Activated naive CD4-positive, alpha-beta T cell (primary cell): ENCODE measurements at regions not wholly inside any gene's neighbourhood (a gene's known extent, or its start where the extent isn't known, plus 50 kb on each side); places are given as distances from the start of the nearest gene placed in this dataset.

Experiments
- DNase-seq, 4 experiments: peaks; one replicate each; lab custom pipeline; 2025; lab: John Stamatoyannopoulos, UW

DNA sequence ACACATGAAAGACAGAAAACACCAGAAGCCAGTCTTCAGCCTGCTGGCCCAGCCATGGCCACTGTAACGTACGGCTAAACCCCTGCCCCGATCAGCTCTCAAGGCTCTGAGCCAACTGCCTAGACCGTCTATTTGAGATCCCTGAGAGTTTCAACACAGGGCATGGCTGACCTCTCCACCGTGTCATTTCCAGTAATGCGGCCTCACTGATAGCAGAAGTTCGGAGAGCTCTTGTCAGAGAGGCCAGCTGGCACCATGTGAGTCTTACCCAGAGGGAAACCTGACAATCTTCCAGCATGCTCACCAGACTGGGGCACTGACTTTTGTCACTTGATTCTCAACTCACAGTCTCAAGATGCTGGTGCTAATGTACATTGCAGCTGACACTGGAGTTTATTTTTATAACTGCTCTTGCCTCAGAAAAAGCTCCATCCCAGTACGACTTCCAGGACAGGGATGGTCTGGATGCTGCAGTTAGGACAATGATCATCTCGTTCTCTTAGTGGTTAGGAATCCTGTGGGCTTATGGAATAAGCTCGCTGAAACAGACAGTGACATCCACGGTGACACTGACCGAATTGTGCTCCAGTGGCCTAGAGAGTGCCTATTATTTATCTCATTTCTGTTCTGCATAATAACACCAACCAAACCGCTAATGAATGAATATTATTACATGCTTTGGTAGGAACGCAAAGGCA, 372.7 kb downstream of the ICE1 start:
- no peak for DNase-seq

DNA sequence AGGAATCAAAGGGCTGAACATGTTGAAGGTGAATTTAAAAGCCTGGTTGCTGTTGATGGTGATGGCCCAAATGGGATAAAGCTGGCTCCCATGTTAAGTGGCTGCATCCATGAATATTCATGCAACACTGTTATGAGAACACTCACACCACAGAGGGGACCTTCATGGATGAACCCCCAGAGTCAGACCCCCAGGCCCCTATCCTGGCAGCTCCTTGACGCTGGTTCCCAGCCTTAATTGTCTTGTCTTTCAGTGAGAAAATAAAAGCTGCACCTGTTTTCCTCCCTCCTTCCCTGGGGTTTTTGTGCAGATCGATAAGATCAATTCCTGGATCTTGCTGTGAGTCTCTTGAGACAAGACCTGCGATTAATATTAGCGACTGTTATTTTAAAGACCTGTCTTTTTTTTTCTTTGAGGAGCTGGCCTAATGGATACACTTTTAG, 371.7 kb downstream of the ICE1 start:
- no peak for DNase-seq

DNA sequence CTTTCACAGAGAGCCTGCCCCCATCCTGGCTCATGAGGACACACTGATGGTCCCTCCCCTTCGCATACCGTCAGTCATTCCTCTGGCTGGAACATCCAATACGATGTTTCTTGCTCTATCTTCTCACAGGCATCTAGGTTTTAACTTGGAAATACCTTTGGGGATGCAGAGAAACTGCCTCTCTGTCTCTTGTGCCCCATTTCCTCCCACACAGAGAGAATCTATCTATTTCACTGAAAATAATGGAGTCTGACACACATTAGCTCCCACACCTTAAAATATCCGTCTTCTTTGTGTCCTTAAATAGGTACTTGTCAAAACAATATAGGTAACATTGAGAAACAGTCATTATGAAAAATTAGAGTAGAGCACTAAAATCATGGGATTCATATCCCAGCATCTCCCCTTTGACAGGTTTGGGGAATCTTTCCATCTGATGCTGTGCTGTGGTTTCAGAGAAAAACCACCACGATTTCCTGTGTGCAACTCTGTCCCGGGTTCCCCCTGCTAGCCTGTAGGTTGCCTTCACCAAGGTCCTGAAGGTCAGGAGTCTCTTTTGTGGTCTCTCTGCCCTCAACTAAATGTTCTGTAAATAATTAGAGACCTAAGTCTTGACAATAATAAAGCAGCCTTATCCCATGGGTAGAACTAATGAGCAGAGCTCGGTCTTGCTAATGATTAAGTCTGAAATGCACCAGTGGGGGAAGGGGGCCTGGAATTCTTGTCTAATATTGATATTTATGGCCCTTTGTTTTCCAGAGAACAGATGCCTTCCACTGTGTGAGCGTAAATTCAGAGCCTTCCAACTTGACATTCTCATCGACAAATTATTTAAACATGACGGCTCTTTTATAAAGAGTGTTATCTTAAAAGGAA, 371.0 kb downstream of the ICE1 start:
- no peak for DNase-seq

DNA sequence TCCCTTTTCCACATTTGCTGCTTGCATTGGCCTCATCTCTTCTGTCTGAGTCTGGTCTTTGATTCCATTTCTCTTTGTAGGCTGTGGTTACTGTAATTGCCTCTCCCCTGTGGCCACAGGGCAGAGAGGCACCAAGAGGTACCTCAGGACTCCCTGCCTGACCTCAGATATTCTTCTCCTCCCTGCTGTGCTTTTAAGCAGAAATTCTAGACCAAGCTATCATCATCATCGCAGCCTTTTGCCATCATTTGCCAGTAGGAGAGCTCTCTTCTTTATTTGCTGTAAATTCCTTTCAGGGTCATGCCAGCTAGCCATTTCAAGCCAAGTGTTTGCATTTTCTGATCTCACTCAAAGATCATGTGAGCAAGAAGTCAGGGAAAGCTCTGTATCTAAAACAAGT, 369.6 kb downstream of the ICE1 start:
- no peak for DNase-seq

DNA sequence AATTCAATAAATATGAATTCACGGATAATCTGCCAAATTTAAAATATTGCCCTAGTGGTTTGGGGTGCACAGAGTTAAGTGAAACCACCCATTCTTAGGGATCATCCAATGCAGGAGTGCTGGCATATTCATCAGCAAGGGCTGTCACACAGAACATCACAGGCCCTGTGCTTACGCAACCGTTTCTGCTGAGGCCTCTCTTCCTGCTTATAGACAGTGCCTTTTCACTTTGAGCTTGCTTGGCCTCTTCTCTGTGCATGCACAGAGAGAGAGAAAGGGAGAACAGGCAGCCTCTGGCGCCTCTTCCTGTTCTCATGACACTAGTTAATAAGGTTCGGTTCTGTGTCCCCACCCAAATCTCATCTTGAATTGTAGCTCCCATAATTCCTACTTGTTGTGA, 366.3 kb downstream of the ICE1 start:
- no peak for DNase-seq

DNA sequence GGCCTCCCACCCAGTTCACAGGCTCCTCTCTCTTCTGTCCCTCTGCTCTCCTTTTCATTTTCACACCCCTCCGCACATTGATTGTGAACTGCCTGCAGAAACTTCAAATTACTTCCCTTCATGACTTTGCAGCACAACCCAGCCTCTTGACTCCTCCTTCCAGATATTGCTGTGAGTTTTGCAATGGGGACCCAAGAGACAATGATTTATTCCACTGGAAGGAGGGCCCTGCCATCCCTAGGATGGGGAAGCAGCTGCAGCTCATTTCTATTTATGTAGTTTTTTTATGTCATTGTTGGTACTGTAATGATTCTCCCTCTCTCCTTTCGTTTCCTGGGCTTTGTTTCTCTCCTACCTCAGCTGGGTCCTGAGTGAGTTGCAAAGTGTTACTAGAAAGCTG, 364.9 kb downstream of the ICE1 start:
- no peak for DNase-seq

DNA sequence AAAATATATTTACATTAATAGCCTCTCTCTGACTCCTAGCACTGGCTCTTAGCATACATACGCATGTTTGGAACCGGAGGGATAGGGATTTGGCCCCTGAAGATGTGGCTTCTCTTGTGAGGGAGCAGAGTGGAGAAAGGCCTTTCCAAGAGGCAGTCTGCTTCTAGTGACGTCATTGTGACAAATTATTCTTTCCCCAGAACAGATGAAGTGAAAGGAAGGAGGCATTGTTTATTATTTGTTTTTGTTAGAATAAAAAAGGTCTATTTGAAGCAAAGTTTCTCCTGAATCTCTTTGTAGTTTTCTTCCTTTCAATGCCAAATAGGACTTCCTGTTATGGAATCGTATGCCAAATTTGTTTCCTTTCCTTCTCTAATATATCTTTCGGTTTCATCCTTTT, 361.6 kb downstream of the ICE1 start:
- no peak for DNase-seq

DNA sequence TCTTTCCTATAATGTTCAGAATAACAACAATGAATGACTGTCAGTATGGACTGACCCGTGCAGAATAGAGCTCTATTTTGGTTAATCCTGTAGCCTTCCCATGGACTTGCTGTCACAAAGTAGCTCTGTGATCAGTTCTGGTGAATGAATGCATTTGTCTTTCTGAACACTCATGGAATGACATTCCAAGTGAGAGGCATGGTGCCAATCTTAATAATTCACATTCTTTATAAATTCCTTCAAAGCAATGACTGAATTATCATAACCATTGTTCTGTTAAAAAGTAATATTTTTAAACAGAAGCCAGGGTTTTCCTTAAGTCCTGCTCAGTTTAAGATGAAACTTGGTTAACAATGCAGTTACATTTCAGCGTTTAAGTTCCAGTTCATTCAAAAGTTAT, 360.5 kb downstream of the ICE1 start:
- DNase-seq, result no peak

DNA sequence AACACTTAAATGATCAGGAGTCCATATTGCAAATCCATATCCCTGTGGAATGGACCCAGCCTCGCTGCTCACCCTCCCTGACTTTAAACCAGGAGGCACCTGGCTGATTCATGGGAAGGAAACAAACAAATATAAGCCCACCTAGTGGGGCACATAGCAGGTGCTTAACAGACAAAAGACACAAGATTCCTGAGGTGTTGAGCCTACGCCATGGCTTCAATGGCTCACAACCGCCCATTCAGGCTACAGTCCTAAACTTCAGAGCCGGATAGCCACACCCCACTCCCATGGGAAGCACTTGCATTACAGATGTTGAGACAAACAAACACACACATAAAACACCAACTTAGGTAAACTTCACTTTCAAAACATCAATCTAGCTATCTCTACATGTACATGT, 359.9 kb downstream of the ICE1 start:
- no peak for DNase-seq

DNA sequence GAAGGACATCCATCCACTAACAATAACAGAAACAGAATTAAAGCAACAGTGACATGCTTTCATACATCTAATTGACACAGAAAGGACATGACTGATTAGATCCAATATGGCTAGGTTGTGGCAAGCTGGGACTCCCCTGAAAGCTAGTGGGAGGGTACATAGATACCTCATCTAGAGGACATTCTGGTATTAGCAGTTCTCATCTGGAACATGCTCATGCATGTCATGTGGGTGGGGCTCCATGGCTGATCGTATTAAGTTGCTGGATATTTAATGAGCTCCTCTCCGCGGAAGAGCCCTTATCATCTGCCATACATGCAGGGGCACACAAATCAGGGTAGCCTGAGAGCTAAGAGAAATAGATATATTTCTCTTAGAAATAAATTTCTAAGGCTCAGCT, 358.9 kb downstream of the ICE1 start:
- DNase-seq, result no peak

DNA sequence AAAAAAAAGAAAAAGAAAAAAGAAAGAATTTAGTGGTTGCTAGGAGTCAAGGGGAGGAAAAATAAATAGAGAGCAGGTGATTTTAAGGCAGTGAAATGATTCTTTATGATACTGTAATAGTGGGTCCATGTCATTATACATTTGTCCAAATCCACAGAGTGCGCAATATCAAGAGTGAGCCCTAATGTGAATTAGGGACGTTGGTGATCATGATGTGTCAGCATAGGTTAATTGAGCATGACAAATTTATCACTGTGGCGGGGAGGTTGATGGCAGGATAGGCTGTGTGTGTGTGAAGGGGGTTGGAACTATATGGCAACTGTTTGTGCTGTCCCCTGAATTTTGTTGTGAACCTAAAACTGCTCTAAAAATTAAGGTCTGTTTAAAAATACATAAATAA, 357.8 kb downstream of the ICE1 start:
- DNase-seq, result no peak

DNA sequence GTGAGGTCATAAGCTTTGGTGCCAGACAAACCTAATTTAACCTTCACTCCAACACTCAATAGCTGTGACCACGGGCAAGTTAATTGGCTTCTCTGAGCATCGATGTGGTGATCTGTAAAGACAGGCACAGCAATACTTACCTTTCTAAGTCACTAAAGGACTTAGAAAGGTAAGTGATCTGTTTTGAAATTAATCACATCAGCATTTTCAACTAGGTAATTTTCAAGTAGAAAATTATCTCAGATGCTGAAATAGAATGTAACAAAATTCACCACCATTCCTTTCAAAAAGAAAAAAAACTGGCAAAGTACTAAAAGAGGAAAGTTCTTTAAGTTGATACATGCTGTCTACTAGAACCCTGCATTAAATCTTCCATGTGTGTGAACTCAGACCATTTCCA, 354.5 kb downstream of the ICE1 start:
- no peak for DNase-seq

DNA sequence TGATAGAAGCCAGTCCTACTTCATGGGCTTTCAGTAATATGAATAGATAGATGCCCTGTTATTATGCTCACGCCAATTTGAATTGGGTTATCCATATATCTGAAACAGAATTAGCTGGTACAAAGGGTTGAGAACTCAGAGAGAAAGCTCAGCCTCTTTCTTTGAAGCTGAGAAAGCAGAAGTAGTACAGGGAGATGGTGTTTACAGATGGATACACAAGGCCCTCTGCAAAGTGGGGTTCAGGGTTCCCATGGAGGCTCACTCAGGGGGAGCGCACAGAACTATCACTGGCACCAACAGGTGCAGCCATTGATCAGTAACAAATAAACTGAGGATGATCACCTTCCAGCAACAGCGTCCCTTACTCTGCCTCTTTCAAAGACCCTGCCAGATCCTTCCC, 349.7 kb downstream of the ICE1 start:
- DNase-seq, result no peak

DNA sequence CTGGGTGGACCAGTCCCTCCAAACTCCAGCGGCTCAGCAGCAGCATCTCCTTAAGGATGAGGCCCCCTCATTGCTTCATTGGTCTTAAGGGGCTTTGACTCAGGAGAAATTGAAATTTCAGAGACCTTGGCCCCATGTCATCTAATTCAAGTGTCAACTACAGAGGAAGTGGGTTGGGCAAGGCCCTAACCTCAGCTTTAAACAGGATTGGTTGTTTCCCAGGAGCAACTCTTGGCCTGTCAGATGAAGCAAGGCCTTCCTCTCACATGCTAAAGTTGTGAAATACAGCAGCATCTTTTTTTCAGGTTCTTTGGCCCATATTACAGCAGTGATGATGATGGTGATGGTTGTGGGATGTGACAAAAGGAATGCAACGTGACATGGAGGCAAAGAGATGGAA, 348.3 kb downstream of the ICE1 start:
- DNase-seq, result no peak

DNA sequence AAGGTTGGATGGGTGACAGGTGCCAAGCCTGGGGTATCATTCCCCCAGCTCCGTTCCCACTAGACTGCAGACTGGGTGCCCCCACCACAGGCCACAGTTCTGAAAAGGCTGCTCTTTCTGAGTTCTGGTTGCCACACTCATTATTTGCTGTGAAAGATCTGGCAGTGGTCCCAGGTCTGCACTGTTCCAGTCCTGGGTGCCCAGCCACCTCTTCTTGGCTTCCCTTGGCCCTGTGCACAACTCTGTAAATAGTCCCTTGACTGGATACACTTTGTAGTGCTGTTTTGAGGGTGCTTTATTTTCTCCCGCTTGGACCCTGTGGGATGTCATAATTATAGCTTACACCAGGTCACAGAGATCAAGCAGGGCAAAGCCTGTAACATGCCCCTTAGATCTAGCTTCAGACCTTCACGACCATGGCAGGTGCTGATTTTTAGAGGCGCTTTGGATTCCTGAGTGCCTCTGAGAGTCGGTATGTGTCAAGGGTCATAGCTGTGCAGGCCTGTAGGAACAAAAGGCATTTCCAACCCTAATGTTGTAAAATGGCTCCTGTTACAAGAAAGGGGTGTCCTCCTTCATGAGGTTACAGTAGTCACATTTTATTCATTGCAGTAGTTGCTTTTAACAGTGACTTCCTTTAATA, 344.9 kb downstream of the ICE1 start:
- DNase-seq, result no peak

DNA sequence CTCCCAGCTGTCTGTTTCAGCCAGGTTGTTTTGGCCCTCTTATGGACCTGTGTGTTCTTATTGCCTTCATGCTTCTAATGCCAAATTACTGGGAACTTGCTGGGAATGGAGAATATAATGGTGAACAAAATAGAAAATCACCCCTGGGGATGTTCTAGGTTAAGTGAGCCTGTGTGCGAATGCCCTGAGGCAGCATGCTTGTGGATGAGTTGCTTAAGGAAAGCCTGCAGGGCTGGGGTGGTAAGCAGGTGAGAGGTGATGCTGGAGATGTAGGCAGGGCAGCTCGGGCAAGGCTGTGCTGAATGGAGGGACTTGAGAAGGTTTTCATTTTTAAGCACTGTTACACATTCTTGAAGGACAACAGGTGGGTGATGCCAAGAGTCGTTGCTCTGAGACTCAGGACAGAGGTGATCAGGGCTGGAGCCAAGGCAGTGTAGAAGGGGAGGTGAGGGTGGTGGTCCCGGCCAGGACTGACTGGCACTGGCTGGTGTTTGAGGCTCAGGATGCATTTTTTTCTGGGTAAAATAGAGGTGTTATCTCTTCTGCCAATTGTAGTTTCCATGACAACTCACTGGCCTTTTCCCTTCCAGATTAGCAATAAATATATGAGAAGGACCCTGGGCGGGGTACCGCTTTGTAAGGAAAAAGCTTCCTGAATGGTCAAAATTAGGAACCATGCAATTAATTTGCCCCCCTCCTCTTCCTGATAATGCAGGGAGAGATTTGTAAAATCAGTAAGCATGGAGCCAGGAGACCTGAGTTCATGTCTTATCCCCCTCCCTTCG, 342.8 kb downstream of the ICE1 start:
- no peak for DNase-seq

DNA sequence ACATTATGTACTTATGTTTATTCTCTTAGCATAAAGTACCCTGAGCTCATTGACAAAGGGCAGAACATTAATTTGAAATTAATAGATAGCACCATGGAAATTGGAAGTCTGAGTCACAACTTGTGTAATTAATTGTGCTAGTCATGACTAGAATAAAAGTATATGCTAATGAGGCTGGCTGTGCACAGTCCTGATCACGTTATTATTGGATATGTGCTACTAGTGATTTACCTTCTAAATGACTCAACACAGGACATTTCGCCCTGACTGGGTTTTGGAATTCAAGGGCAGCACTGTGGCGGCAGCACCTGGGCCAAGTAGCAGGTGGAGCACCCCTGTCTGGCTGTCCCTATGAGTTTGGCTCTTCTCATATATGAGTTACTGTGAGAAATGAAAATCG, 341.8 kb downstream of the ICE1 start:
- no peak for DNase-seq

DNA sequence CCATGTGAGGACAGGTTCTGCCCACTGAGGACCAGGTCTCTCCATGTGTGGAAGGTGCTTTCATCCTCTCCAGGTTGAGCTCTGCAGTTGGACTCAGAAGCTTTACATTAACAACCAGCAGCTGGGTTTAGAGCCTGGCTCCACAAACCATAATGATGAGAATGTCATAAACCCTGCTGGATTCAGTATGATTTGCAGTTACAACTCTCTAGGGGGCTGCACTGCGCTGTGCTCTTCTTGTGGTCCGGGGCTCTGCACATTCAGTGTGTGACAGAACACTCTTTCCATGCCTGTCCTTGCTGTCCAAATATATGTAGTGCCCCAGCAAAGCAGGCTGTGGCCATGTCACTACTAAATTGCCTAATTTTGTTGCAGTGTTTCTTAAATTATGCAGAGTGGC, 334.3 kb downstream of the ICE1 start:
- DNase-seq, result no peak

DNA sequence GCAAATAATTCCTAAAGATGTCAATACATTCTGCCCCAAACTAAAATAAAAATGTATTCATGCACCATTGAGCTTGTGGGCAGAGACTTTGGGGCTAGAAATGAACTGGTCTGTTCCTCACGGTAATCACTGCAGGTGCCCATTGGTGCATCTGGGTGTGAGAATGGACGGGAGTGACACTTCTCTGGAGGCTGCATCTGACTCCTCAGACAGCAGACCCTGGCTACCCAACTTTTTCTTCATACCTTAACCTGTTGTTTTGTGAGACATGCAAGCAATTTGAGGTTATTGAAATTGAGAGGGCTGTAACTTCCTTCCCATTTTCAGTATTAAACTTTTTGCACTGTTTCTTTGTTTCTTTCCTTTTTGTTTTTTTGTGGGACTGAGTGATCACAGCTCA, 333.4 kb downstream of the ICE1 start:
- no peak for DNase-seq

DNA sequence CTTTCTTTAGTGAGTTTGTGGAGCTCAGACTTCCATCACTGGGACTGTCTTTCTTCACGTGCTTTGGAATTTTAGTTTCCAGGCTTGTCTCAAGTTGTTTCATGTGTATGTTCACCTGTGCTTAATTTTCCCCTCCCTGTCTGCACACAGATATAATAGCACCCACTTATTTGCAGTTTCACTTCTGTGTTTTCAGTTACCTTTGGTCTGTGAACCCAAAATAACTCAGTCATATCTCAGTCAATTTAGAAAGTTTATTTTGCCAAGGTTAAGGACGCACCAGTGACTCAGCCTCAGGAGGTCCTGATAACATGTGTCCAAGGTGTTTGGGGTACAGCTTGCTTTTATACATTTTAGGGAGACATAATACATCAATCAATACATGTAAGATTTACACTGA, 330.4 kb downstream of the ICE1 start:
- no peak for DNase-seq

DNA sequence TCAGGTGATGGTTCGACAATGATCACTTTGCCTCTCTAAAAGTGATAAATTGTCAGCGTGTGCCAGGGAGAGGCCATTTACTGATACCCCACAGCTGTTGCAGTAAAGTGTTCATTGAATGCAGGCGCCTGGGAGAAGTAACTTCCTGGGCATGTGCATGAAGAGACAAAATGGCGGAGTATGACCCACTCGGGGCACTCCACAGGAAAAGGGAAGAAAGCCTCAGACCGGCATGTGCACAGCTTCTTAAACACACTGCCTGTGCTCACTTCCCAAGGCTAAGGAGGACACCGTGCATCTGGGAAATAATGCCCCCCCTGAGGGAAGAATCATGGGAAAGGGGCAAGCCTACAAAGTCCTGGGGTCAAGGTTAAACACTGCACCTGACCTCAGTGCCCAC, 329.5 kb downstream of the ICE1 start:
- DNase-seq, result no peak

DNA sequence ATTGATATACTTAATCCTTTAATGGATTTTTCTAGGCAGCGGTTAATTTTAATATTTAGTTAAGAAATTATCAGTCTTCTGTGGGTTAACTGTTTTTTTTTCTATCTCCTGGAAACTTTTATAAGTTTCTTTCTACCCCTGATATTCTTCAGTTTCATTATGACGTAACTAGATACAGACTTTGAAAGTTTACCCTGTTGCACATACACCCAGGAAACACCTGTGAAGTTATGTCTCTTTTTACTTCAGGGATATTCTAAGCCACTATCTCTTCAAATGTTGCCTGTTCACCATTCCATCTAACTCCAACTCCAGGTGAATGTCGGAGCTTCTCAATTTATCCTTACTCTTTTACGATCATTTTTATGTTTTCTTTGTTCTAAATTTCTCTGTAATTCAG, 329.0 kb downstream of the ICE1 start:
- DNase-seq, result no peak
